Neural progenitor cell (in vitro differentiated cells): ENCODE measurements at regions not wholly inside any gene's neighbourhood (a gene's known extent, or its start where the extent isn't known, plus 50 kb on each side); places are given as distances from the start of the nearest gene placed in this dataset.

ENCODE experiments used
- DNase-seq: peaks from one replicate; pipeline ENCODE4 v3.0.0-alpha.2; 2016; ENCODE audit warnings: low spot score
- H2AFZ ChIP-seq: fragments of 200-600 bp; sonication (generic); replicated peaks from 2 replicates; pipeline ENCODE4 v1.6.1; 2016; ENCODE audit warnings: antibody characterized with exemption
- H3F3A ChIP-seq: fragments of 200-600 bp; sonication (generic); 2 replicates; pipeline ENCODE4 v1.6.1; 2016; ENCODE audit warnings: antibody characterized with exemption, low read depth
- H3K27ac ChIP-seq: fragments of 200-600 bp; sonication (generic); 2 replicates; pipeline ENCODE4 v1.5.1; 2016; ENCODE audit warnings: mild to moderate bottlenecking
- H3K27me3 ChIP-seq: fragments of 200-600 bp; sonication (generic); 2 replicates; pipeline ENCODE4 v1.6.1; 2016; ENCODE audit warnings: mild to moderate bottlenecking, moderate library complexity
- H3K36me3 ChIP-seq: fragments of 200-600 bp; sonication (generic); 2 replicates; pipeline ENCODE4 v1.5.1; 2016
- H3K4me1 ChIP-seq: fragments of 200-600 bp; sonication (generic); 2 replicates; pipeline ENCODE4 v1.6.1; 2016; ENCODE audit warnings: mixed run types
- H3K4me2 ChIP-seq: fragments of 200-600 bp; sonication (generic); 2 replicates; pipeline ENCODE4 v1.6.1; 2016
- H3K4me3 ChIP-seq: fragments of 200-600 bp; sonication (generic); 2 replicates; pipeline ENCODE4 v1.5.1; 2016
- H3K79me2 ChIP-seq: fragments of 200-600 bp; sonication (generic); 2 replicates; pipeline ENCODE4 v1.6.1; 2016; ENCODE audit warnings: low read depth
- H3K9ac ChIP-seq: fragments of 200-600 bp; sonication (generic); 2 replicates; pipeline ENCODE4 v1.6.1; 2016
- H3K9me3 ChIP-seq: fragments of 200-600 bp; sonication (generic); 2 replicates; pipeline ENCODE4 v1.5.1; 2016; ENCODE audit warnings: low read depth
- H4K20me1 ChIP-seq: fragments of 200-600 bp; sonication (generic); 2 replicates; pipeline ENCODE4 v1.6.1; 2016; ENCODE audit warnings: low read depth
- H3K27ac Mint-ChIP-seq: 3 replicates; pipeline ENCODE4 v1.8.0; 2021; ENCODE audit warnings: mixed read lengths
- H3K27me3 Mint-ChIP-seq: 2 replicates; pipeline ENCODE4 v1.8.0; 2022; ENCODE audit warnings: low read depth, mild to moderate bottlenecking, inconsistent platforms, moderate library complexity, mixed read lengths; ENCODE audit not compliant: insufficient read depth
- H3K36me3 Mint-ChIP-seq: 3 replicates; pipeline ENCODE4 v1.8.0; 2021; ENCODE audit warnings: mixed read lengths
- H3K4me1 Mint-ChIP-seq: 3 replicates; pipeline ENCODE4 v1.8.0; 2021; ENCODE audit warnings: mixed read lengths
- H3K4me3 Mint-ChIP-seq: 3 replicates; pipeline ENCODE4 v1.8.0; 2021; ENCODE audit warnings: mild to moderate bottlenecking, moderate library complexity, mixed read lengths
- H3K9me3 Mint-ChIP-seq: 3 replicates; pipeline ENCODE4 v1.8.0; 2020; ENCODE audit warnings: mixed read lengths
- EZH2 ChIP-seq: fragments of 200-600 bp; sonication (generic); IDR thresholded peaks from 2 replicates; pipeline ENCODE4 v1.6.1; 2017; ENCODE audit warnings: antibody characterized with exemption, mild to moderate bottlenecking, moderate library complexity
- EZH2phosphoT487 ChIP-seq: fragments of 200-600 bp; sonication (generic); IDR thresholded peaks from 2 replicates; pipeline ENCODE4 v1.6.1; 2017; ENCODE audit warnings: antibody characterized with exemption
- TF ChIP-seq, protein P1 (sequence below): fragments of 200-600 bp; sonication (generic); IDR thresholded peaks from 2 replicates; pipeline ENCODE4 v1.5.1; 2017; ENCODE audit warnings: antibody characterized with exemption, mild to moderate bottlenecking

- no peaks in the 10 kb centered on the region for H3K4me1 Mint-ChIP-seq
- DNase-seq: no peak
- H3K4me3 Mint-ChIP-seq: no peak overlapping the region
- H3K27me3 Mint-ChIP-seq: no peaks in the 10 kb centered on the region
- Histone ChIP-seq H3F3A (no peaks in the 10 kb centered on the region), H3K79me2 (no peaks in the 10 kb centered on the region), H3K4me2 (no peak overlapping the region), H3K27me3 (no peaks in the 10 kb centered on the region), H3K4me3 (no peak overlapping the region), H3K9me3 (no peaks in the 10 kb centered on the region), H4K20me1 (no peaks in the 10 kb centered on the region), H3K27ac (no peak overlapping the region), H2AFZ (no peak overlapping the region), H3K9ac (no peak overlapping the region), H3K4me1 (no peaks in the 10 kb centered on the region), H3K36me3 (no peaks in the 10 kb centered on the region)
- H3K9me3 Mint-ChIP-seq: no peaks in the 10 kb centered on the region
- H3K27ac Mint-ChIP-seq: no peak overlapping the region
- H3K36me3 Mint-ChIP-seq: no peaks in the 10 kb centered on the region
- TF ChIP-seq, protein P1, sequence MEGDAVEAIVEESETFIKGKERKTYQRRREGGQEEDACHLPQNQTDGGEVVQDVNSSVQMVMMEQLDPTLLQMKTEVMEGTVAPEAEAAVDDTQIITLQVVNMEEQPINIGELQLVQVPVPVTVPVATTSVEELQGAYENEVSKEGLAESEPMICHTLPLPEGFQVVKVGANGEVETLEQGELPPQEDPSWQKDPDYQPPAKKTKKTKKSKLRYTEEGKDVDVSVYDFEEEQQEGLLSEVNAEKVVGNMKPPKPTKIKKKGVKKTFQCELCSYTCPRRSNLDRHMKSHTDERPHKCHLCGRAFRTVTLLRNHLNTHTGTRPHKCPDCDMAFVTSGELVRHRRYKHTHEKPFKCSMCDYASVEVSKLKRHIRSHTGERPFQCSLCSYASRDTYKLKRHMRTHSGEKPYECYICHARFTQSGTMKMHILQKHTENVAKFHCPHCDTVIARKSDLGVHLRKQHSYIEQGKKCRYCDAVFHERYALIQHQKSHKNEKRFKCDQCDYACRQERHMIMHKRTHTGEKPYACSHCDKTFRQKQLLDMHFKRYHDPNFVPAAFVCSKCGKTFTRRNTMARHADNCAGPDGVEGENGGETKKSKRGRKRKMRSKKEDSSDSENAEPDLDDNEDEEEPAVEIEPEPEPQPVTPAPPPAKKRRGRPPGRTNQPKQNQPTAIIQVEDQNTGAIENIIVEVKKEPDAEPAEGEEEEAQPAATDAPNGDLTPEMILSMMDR: peak; percentile 40
- TF ChIP-seq EZH2phosphoT487: no peak
Measured at GRCh38 chr5:155594270-155594669, 580.7 kb downstream of the KIF4B start.

DNA sequence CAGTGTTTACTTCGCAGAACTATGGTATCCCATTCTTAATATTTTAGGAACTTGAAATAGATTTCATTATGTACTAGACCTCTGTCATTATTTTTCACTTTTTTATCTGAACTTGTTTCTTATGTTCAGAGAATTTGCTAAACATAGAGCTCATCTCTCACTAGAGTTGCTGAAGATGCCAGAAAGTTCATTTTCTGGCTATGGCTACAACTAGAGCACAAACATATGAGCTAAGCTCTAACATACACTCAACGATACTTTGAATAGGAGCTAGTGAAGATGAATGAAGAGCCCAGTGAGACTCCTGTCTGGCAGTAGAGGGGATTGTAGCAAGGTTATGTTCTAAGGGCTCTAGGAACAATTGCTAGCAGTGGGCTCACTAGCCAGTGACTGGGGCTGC is 582.2 kb downstream of the KIF4B start:
- Histone ChIP-seq H3K4me1 (no peaks in the 10 kb centered on the region), H3K4me3 (no peak overlapping the region), H3K9ac (no peak overlapping the region), H4K20me1 (no peaks in the 10 kb centered on the region), H3K9me3 (no peaks in the 10 kb centered on the region), H2AFZ (no peak overlapping the region), H3K27ac (no peak overlapping the region), H3K36me3 (no peaks in the 10 kb centered on the region), H3K79me2 (no peaks in the 10 kb centered on the region), H3K27me3 (no peaks in the 10 kb centered on the region), H3F3A (no peaks in the 10 kb centered on the region), H3K4me2 (no peak overlapping the region)
- H3K4me3 Mint-ChIP-seq: no peak overlapping the region
- no peak overlapping the region for H3K27ac Mint-ChIP-seq
- peaks cover 2% of the 10 kb centered on the region for H3K27me3 Mint-ChIP-seq
- no peaks in the 10 kb centered on the region for H3K9me3 Mint-ChIP-seq
- DNase-seq: no peak
- H3K36me3 Mint-ChIP-seq: no peaks in the 10 kb centered on the region
- no peaks in the 10 kb centered on the region for H3K4me1 Mint-ChIP-seq
- TF ChIP-seq EZH2 (no peak), EZH2phosphoT487 (no peak)
- TF ChIP-seq, protein P1: no peak

DNA sequence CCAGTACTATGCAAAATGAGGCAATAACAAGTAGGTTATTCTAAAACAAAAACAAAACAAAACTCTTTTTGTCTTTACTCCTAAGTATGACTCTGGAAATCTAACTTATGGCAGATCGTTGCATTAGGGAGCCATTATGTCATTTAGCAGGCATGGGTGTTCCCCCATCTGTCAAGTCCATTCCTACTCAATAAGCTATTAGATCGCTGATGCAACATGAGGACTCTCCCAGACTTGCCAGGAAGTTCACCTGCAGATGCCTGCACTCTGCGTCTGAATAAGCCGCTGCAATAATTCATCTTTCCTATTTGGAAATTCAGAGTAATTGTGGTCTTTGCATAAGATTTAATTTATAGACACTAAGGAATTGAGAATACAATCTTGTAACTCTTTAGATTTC is 585.0 kb downstream of the KIF4B start:
- H2AFZ ChIP-seq: no peak overlapping the region
- Mint-ChIP-seq H3K27me3 (peaks cover 2% of the 10 kb centered on the region), H3K27ac (no peak overlapping the region), H3K4me1 (no peaks in the 10 kb centered on the region), H3K36me3 (no peaks in the 10 kb centered on the region), H3K4me3 (no peak overlapping the region), H3K9me3 (no peaks in the 10 kb centered on the region)
- H3K27me3 ChIP-seq: no peaks in the 10 kb centered on the region
- H3K79me2 ChIP-seq: no peaks in the 10 kb centered on the region
- TF ChIP-seq EZH2phosphoT487 (no peak), EZH2 (no peak)
- TF ChIP-seq, protein P1: no peak
- H3K9me3 ChIP-seq: no peaks in the 10 kb centered on the region
- H3K9ac ChIP-seq: no peak overlapping the region
- no peaks in the 10 kb centered on the region for H3F3A ChIP-seq
- H4K20me1 ChIP-seq: no peaks in the 10 kb centered on the region
- no peak overlapping the region for H3K27ac ChIP-seq
- DNase-seq: no peak
- H3K4me3 ChIP-seq: no peak overlapping the region
- H3K36me3 ChIP-seq: no peaks in the 10 kb centered on the region
- no peak overlapping the region for H3K4me2 ChIP-seq
- H3K4me1 ChIP-seq: no peaks in the 10 kb centered on the region

GRCh38 chr5:155605920-155606319 is 592.4 kb downstream of the KIF4B start:
- Mint-ChIP-seq H3K27ac (no peak overlapping the region), H3K27me3 (peaks cover 2% of the 10 kb centered on the region), H3K4me1 (no peaks in the 10 kb centered on the region), H3K36me3 (no peaks in the 10 kb centered on the region), H3K4me3 (no peak overlapping the region), H3K9me3 (no peaks in the 10 kb centered on the region)
- Histone ChIP-seq H3K27ac (no peak overlapping the region), H3K79me2 (no peaks in the 10 kb centered on the region), H3F3A (no peaks in the 10 kb centered on the region), H3K27me3 (no peaks in the 10 kb centered on the region), H3K4me1 (peaks cover 3% of the 10 kb centered on the region), H3K4me2 (no peak overlapping the region), H2AFZ (no peak overlapping the region), H3K36me3 (no peaks in the 10 kb centered on the region), H3K9me3 (no peaks in the 10 kb centered on the region), H4K20me1 (no peaks in the 10 kb centered on the region), H3K4me3 (no peak overlapping the region), H3K9ac (no peak overlapping the region)
- DNase-seq: no peak
- TF ChIP-seq, protein P1: no peak
- no peak for TF ChIP-seq EZH2
- TF ChIP-seq EZH2phosphoT487: no peak
